Kasumi-1 (cell line): ENCODE measurements at regions not wholly inside any gene's neighbourhood (a gene's known extent, or its start where the extent isn't known, plus 50 kb on each side); places are given as distances from the start of the nearest gene placed in this dataset.
"Not testable (repeated sequence)": the region's sequence is repeated elsewhere in the genome, so short reads cannot be mapped to it uniquely, and the experiment has no call there.

ENCODE experiments used
- DNase-seq, 2 experiments: peaks; one replicate each; lab custom pipeline; 2025; lab: John Stamatoyannopoulos, UW

GRCh38 chr13:74730556-74731331 lies 596.5 kb upstream of the KLF12 start:
- DNase-seq, result no peak

GRCh38 chr13:74726206-74726605 lies 592.0 kb upstream of the KLF12 start:
- no peak for DNase-seq

GRCh38 chr13:74718232-74718842 lies 584.1 kb upstream of the KLF12 start:
- DNase-seq, result not testable (repeated sequence)

GRCh38 chr13:74715718-74716117 lies 581.5 kb upstream of the KLF12 start:
- DNase-seq, result no peak

GRCh38 chr13:74710006-74710405 lies 575.8 kb upstream of the KLF12 start:
- no peak for DNase-seq

- DNase-seq, result no peak
Measured at GRCh38 chr13:74709226-74709625, 575.0 kb upstream of the KLF12 start.

GRCh38 chr13:74708629-74709028 lies 574.4 kb upstream of the KLF12 start:
- no peak for DNase-seq

GRCh38 chr13:74707291-74707690 lies 573.1 kb upstream of the KLF12 start:
- no peak for DNase-seq

- DNase-seq, result no peak
Measured at GRCh38 chr13:74706801-74707200, 572.6 kb upstream of the KLF12 start.

GRCh38 chr13:74705438-74705837 lies 571.2 kb upstream of the KLF12 start:
- DNase-seq, result no peak

- DNase-seq, result no peak
Measured at GRCh38 chr13:74703855-74704387, 569.7 kb upstream of the KLF12 start.

- DNase-seq, result no peak
Measured at GRCh38 chr13:74696148-74696922, 562.1 kb upstream of the KLF12 start.

- DNase-seq, result no peak
Measured at GRCh38 chr13:74695021-74695800, 561.0 kb upstream of the KLF12 start.

GRCh38 chr13:74687442-74688182 lies 553.4 kb upstream of the KLF12 start:
- no peak for DNase-seq

- DNase-seq, result no peak
Measured at GRCh38 chr13:74683411-74683810, 549.2 kb upstream of the KLF12 start.

GRCh38 chr13:74682746-74683145 lies 548.5 kb upstream of the KLF12 start:
- no peak for DNase-seq

- no peak for DNase-seq
Measured at GRCh38 chr13:74681891-74682290, 547.7 kb upstream of the KLF12 start.

GRCh38 chr13:74678308-74678965 lies 544.2 kb upstream of the KLF12 start:
- no peak for DNase-seq

- DNase-seq, result no peak
Measured at GRCh38 chr13:74675972-74676371, 541.8 kb upstream of the KLF12 start.

GRCh38 chr13:74675182-74675581 lies 541.0 kb upstream of the KLF12 start:
- DNase-seq, result no peak

- DNase-seq, result no peak
Measured at GRCh38 chr13:74674720-74675119, 540.5 kb upstream of the KLF12 start.
